K562 (cell line): ENCODE measurements at regions not wholly inside any gene's neighbourhood (a gene's known extent, or its start where the extent isn't known, plus 50 kb on each side); places are given as distances from the start of the nearest gene placed in this dataset.

ENCODE experiments used
- ARNT ChIP-seq, 2 experiments: fragments of 450-650 bp; IDR thresholded peaks; 2 replicates each; pipeline ENCODE4 v1.6.1; 2016; ENCODE audit warnings: mild to moderate bottlenecking in 1 of 2
- GATA2 ChIP-seq: sonication (generic); formaldehyde crosslinking; IDR thresholded peaks from 2 replicates; pipeline ENCODE4 v1.4.0; 2020; ENCODE audit warnings: mild to moderate bottlenecking, missing genetic modification reagents
- HDAC8 ChIP-seq: fragments of 450-650 bp; IDR thresholded peaks from 2 replicates; pipeline ENCODE4 v1.6.1; 2016; ENCODE audit warnings: mild to moderate bottlenecking, missing genetic modification characterization, moderate library complexity, missing compliant biosample characterization
- KLF16 ChIP-seq: IDR thresholded peaks from 2 replicates; pipeline ENCODE4 v1.6.1; 2016; ENCODE audit warnings: antibody characterized with exemption
- MBD1 ChIP-seq: fragments of 250-450 bp; sonication (Bioruptor Pico); IDR thresholded peaks from 2 replicates; pipeline ENCODE4 v1.8.0; 2022; ENCODE audit warnings: inconsistent platforms
- RAD21 ChIP-seq, 2 experiments: fragments of 250-450 bp in 1 of 2; fragments of 450-650 bp in 1 of 2; sonication (Bioruptor Pico) in 1 of 2; formaldehyde crosslinking in 1 of 2; IDR thresholded peaks in 1 of 2; conservative IDR thresholded peaks in 1 of 2; 2 replicates each; pipeline versions ENCODE4 v1.4.0 to v1.8.0; 2020 to 2022; ENCODE audit warnings: mild to moderate bottlenecking in 2 of 2, moderate library complexity in 1 of 2
- SMC3 ChIP-seq: conservative IDR thresholded peaks from 2 replicates; pipeline ENCODE4 v1.6.1; 2011; ENCODE audit warnings: low read depth, low read length, improper control_type of control experiment; ENCODE audit not compliant: insufficient read depth
- STAG1 ChIP-seq: sonication (generic); formaldehyde crosslinking; IDR thresholded peaks from 2 replicates; pipeline ENCODE4 v1.5.0; 2020; ENCODE audit warnings: missing genetic modification reagents, borderline replicate concordance
- ZNF444 ChIP-seq: fragments of 250-450 bp; sonication (Bioruptor Pico); IDR thresholded peaks from 2 replicates; pipeline ENCODE4 v1.4.0; 2020; ENCODE audit warnings: mild to moderate bottlenecking, moderate library complexity
- TF ChIP-seq, protein P1 (sequence below): fragments of 250-450 bp; sonication (Bioruptor Pico); IDR thresholded peaks from 2 replicates; pipeline ENCODE4 v1.5.0; 2021; ENCODE audit warnings: mild to moderate bottlenecking, borderline replicate concordance
- TF ChIP-seq, protein P2 (sequence below): sonication (generic); formaldehyde crosslinking; IDR thresholded peaks from 2 replicates; pipeline ENCODE4 v1.8.1; 2023; ENCODE audit warnings: mild to moderate bottlenecking, missing genetic modification reagents
- TF ChIP-seq, protein P3 (sequence below), 3 experiments: IDR thresholded peaks in 2 of 3; conservative IDR thresholded peaks in 1 of 3; 2 replicates each; pipeline ENCODE4 v1.5.1; 2011 to 2012; ENCODE audit warnings: low read length in 3 of 3, mild to moderate bottlenecking in 3 of 3, control low read depth in 2 of 3, improper control_type of control experiment in 1 of 3, inconsistent platforms in 1 of 3, low read depth in 1 of 3, mixed read lengths in 1 of 3, moderate library complexity in 1 of 3; ENCODE audit not compliant: insufficient read depth in 2 of 3

- TF ChIP-seq, protein P1, sequence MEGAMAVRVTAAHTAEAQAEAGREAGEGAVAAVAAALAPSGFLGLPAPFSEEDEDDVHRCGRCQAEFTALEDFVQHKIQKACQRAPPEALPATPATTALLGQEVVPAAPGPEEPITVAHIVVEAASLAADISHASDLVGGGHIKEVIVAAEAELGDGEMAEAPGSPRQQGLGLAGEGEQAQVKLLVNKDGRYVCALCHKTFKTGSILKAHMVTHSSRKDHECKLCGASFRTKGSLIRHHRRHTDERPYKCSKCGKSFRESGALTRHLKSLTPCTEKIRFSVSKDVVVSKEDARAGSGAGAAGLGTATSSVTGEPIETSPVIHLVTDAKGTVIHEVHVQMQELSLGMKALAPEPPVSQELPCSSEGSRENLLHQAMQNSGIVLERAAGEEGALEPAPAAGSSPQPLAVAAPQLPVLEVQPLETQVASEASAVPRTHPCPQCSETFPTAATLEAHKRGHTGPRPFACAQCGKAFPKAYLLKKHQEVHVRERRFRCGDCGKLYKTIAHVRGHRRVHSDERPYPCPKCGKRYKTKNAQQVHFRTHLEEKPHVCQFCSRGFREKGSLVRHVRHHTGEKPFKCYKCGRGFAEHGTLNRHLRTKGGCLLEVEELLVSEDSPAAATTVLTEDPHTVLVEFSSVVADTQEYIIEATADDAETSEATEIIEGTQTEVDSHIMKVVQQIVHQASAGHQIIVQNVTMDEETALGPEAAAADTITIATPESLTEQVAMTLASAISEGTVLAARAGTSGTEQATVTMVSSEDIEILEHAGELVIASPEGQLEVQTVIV, result no peak
- TF ChIP-seq, protein P2, sequence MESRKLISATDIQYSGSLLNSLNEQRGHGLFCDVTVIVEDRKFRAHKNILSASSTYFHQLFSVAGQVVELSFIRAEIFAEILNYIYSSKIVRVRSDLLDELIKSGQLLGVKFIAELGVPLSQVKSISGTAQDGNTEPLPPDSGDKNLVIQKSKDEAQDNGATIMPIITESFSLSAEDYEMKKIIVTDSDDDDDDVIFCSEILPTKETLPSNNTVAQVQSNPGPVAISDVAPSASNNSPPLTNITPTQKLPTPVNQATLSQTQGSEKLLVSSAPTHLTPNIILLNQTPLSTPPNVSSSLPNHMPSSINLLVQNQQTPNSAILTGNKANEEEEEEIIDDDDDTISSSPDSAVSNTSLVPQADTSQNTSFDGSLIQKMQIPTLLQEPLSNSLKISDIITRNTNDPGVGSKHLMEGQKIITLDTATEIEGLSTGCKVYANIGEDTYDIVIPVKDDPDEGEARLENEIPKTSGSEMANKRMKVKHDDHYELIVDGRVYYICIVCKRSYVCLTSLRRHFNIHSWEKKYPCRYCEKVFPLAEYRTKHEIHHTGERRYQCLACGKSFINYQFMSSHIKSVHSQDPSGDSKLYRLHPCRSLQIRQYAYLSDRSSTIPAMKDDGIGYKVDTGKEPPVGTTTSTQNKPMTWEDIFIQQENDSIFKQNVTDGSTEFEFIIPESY (CRISPR knock-in tag), result peak; percentile 75; the same call in 1 of the 2 replicates
- TF ChIP-seq ZNF444 (no peak), SMC3 (0 out of 2 replicates have a peak, but pooled peaks have one; percentile 5), STAG1 (CRISPR knock-in tag) (peak; percentile 79), HDAC8 (tag) (no peak), GATA2 (no peak), MBD1 (no peak), RAD21 (CRISPR knock-in tag; conservative IDR thresholded peaks at IDR 0.05 in 1 of 2, IDR thresholded peaks at IDR 0.05 in 1 of 2) (peak; percentile 27 to 78; a peak in 3 of 4 replicates), ARNT (IDR thresholded peaks at IDR 0.05) (no peak), KLF16 (no peak)
- TF ChIP-seq, protein P3, sequence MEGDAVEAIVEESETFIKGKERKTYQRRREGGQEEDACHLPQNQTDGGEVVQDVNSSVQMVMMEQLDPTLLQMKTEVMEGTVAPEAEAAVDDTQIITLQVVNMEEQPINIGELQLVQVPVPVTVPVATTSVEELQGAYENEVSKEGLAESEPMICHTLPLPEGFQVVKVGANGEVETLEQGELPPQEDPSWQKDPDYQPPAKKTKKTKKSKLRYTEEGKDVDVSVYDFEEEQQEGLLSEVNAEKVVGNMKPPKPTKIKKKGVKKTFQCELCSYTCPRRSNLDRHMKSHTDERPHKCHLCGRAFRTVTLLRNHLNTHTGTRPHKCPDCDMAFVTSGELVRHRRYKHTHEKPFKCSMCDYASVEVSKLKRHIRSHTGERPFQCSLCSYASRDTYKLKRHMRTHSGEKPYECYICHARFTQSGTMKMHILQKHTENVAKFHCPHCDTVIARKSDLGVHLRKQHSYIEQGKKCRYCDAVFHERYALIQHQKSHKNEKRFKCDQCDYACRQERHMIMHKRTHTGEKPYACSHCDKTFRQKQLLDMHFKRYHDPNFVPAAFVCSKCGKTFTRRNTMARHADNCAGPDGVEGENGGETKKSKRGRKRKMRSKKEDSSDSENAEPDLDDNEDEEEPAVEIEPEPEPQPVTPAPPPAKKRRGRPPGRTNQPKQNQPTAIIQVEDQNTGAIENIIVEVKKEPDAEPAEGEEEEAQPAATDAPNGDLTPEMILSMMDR (IDR thresholded peaks at IDR 0.05 in 2 of 3, conservative IDR thresholded peaks at IDR 0.05 in 1 of 3; ENCODE audit: insufficient read depth in 2 of 3, low read depth in 1 of 3, low read length in 3 of 3), result peak; percentile 34 to 40 (median 36); a peak in 3 of 6 replicates
These were observed 60.8 kb upstream of the MAP3K4 start (continued) for GRCh38 chr6:160930547-160931377.
